Fibroblast of the aortic adventitia (primary cell): ENCODE measurements at regions not wholly inside any gene's neighbourhood (a gene's known extent, or its start where the extent isn't known, plus 50 kb on each side); places are given as distances from the start of the nearest gene placed in this dataset.

ENCODE experiments used
- DNase-seq: peaks from one replicate; pipeline ENCODE4 v3.0.0-alpha.2; 2010; ENCODE audit warnings: low read depth
- H3K4me3 ChIP-seq: 2 replicates; pipeline ENCODE4 v1.5.1; 2011; ENCODE audit warnings: low read depth, mild to moderate bottlenecking, control low read depth, low read length, moderate library complexity
- CTCF ChIP-seq: IDR thresholded peaks from 2 replicates; pipeline ENCODE4 v1.5.1; 2011; ENCODE audit warnings: mild to moderate bottlenecking, low read length, control low read depth, inconsistent platforms; ENCODE audit not compliant: insufficient read depth

DNA sequence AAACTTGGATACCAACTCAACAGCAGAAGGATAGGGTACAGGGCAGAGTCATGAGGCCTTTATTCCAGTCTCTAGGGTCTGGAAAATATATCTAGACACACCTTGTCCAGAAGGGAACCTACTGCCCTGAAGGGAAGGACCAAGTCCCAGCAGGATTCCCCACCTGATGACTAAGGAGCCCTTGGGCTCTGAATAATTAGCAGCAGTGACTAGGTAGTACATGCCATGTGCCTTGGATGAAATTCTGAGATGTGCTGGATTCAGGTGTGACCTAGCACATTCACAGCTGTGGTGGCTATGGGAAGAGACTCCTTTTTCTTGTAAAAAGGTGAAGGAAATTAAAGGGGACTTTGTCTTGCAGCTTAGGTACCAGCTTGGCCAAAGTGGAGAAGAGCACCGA, 364.3 kb upstream of the PTCHD4 start:
- DNase-seq, result no peak
- no peak for TF ChIP-seq CTCF
- H3K4me3 ChIP-seq, result no peak overlapping the region

DNA sequence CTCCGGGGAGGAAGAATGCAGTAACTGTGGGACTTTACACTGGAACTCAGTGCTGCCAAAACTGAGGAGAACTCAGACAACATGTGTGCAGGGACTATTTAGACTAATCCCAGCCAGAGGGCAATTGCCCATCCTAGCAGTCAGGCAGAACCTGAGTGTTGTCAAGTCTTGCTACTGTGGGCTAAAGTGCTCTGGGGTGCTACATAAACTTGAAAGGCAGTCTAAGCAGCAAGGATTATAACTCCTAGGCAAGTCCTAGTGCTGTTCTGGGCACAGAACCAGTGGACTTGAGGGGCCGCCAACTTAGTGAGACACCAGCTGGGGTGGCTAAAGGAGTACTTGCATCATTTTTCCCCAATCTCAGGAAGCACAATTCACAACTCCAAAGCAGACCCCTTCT, 363.8 kb upstream of the PTCHD4 start:
- DNase-seq, result peak; percentile 64
- no peak for TF ChIP-seq CTCF
- no peak overlapping the region for H3K4me3 ChIP-seq

- no peak for DNase-seq
- TF ChIP-seq CTCF, result no peak
Observed at GRCh38 chr6:48474136-48474535, 363.1 kb upstream of the PTCHD4 start.

DNA sequence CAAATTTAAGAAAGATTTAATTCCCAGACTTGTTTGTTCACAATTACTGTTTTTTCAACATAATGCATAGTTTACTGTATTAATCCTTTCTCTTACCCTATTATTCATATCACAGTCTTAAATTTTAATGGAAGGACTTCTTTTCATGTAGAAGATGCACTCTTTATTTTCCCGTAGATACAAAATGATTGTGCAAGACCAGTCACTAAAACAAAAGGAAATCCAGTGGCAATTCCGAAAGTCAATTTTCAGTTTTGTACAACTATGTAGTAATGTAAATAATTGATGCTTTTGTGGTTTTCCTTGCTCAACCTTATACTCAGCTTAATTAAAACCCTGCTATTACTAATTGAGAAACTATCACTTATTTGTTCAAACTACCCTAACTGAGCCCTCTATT, 361.5 kb upstream of the PTCHD4 start:
- no peak overlapping the region for H3K4me3 ChIP-seq
- TF ChIP-seq CTCF, result no peak
- DNase-seq, result no peak

More at GRCh38 chr6:48474136-48474535, 363.1 kb upstream of the PTCHD4 start:
- no peak overlapping the region for H3K4me3 ChIP-seq

GRCh38 chr6:48472091-48472490, 361.1 kb upstream of the PTCHD4 start:
- DNase-seq, result peak; percentile 79
- TF ChIP-seq CTCF, result no peak
- no peak overlapping the region for H3K4me3 ChIP-seq

DNA sequence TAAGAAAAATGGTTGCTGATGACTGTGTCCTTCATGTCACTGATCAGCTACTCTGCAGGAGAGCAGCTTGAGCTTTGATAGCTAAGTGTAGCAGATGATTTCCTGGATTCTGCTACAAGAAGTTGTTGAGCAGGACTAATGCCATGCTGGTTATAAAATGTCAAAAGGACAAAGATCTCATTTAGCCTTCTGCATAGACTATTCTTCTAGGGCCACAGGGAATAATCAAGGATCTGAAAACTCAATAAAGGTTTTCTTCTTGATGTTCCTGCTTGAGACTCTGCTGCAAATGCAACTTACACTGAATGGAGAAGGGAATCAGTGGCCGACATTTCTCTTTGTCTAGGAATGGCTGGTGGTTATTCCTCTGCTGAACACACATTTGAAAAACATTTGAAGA, 360.3 kb upstream of the PTCHD4 start:
- no peak for TF ChIP-seq CTCF
- DNase-seq, result no peak
- H3K4me3 ChIP-seq, result no peak overlapping the region

DNA sequence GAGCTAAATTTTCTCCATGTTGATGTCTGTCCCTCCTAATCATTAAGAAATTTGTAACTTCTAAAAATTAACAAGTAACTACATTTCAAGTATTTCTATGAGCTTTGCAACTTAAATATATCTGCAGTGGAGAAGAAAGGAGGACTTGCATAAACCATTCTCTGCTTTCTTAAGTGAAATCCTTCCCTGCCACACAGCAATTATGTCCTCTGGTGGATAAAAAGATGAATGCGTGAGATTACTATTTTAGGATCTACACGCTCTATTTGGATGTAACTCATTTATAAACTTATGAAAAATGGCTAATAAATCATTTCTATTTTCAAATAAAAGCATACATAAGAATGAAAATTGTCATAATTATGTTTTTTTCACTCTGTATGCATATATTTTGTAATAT, 338.0 kb upstream of the PTCHD4 start:
- H3K4me3 ChIP-seq, result no peak overlapping the region
- TF ChIP-seq CTCF, result peak; percentile 37
- peak; percentile 23 for DNase-seq
